Posterior vena cava (tissue), 2 donors: ENCODE measurements at regions not wholly inside any gene's neighbourhood (a gene's known extent, or its start where the extent isn't known, plus 50 kb on each side); places are given as distances from the start of the nearest gene placed in this dataset.

ENCODE experiments used
- DNase-seq: peaks from one replicate; pipeline ENCODE4 v3.0.0-alpha.2; 2020; ENCODE audit warnings: low spot score
- intact Hi-C, 2 donors: fragments of 100-400 bp; cut with DNase I; formaldehyde crosslinking; loops; one replicate each; pipeline versions ENCODE4 v1.14.1 to v1.14.2; 2022 to 2023
- donor health status: DM: yes; HTN: yes; CAD: no.
- donor health status: DM: yes; HTN: yes; CAD: no.

GRCh38 chr11:134517621-134518293, 105.7 kb upstream of the B3GAT1 start:
- intact Hi-C loops: no loop called here
- peak; percentile 37 for DNase-seq

DNA sequence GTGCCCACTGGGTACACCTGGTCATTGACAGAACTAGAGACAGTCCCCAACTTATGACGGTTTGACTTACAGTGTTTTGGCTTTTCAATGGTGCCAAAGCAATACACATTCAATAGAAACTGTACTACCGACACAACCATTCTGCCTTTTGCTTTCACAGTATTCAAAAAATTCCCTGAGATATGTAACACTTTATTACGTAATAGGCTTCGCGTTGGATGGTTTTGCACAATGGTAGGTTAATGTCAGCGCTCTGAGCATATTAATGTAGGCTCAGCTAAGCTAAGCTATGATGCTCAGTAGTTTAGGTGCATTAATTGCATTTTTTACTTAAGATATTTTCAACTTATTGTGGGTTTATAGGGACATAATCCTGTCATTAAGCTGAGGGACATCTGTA, 105.1 kb upstream of the B3GAT1 start:
- intact Hi-C loops: no loop called here
- DNase-seq: no peak

- peak; percentile 56 for DNase-seq
- intact Hi-C loops: no loop called here
Observed at GRCh38 chr11:134516529-134516928, 104.5 kb upstream of the B3GAT1 start.

- intact Hi-C loops: no loop called here
- peak; percentile 66 for DNase-seq
Observed at GRCh38 chr11:134515081-134515960, 103.3 kb upstream of the B3GAT1 start.

DNA sequence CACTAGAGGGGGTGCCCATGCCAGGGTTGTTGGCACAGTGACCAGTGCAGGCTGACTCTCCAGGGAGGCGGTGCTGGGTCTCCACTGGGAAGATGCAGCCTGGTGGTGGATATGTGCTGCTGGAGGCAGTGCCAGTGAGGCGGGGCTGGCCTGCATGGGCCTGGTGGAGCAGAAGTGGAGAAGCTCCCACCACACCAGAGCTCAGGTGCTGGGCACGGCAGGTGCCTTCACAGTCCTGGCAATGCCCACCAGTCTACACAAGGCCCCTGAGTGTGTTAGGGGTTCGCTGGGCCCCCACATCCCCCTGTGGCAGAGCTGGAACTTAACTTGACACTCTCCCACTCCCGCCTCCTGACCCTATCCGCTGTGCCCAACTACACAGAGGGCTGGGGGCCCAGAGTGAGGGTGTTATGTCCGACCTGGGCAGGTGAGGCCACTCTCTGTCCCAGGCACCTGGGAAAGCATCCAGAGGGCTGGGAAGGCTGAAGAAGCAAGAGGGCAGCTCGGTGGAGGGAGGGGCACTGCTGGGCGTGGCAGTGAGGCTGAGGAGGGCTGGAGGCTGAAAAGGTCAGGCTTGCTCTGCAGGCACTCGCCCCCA, 102.4 kb upstream of the B3GAT1 start:
- intact Hi-C loops: no loop called here
- DNase-seq: peak; percentile 54

GRCh38 chr11:134513585-134514120, 101.6 kb upstream of the B3GAT1 start:
- DNase-seq: no peak
- intact Hi-C loops: no loop called here

GRCh38 chr11:134512571-134513538, 100.8 kb upstream of the B3GAT1 start:
- peak; percentile 74 for DNase-seq
- intact Hi-C loops: no loop called here

- DNase-seq: peak; percentile 72
- intact Hi-C loops: no loop called here
Observed at GRCh38 chr11:134512061-134512460, 100.0 kb upstream of the B3GAT1 start.

GRCh38 chr11:134511255-134511654, 99.2 kb upstream of the B3GAT1 start:
- intact Hi-C loops: no loop called here

DNA sequence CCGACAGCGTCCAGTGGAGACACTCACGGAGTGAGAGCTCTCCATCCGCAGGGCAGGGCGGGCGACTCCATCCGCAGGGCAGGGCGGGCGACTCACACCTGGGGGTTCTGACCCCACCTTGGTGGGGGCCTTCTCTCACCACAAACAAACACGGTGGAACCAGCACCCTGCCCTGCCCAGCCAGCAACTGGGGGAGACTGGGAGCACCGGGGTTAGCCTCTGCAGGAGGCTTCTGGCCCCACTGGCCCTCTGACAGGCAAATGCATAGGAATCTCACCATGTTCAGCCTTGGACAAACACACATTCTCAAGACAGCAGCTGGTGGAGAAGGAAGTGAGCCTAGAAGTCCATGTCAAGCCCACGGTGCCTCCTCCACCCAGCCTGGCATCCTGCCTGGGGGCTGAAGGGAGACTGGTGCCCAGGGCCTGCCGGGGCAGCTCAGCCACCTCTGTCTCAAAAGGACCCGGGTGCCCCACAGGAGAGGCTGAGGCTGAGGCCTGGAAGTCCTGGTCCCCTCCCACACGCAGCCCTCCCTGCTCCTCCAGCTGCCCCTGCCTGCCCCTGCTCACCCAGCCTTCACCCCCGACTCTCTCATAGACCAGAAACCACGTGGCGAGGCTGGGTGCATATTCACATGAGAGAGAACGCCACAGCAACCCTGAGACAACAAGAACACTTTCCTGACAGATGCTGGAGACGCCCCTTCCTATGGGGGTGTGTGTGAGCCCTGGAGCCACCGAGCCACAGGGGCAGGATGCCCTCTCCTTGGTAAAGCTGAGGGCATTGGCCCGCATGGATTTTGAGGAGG, 98.4 kb upstream of the B3GAT1 start:
- DNase-seq: no peak
- intact Hi-C loops: no loop called here

More at GRCh38 chr11:134511255-134511654, 99.2 kb upstream of the B3GAT1 start:
- DNase-seq: no peak

DNA sequence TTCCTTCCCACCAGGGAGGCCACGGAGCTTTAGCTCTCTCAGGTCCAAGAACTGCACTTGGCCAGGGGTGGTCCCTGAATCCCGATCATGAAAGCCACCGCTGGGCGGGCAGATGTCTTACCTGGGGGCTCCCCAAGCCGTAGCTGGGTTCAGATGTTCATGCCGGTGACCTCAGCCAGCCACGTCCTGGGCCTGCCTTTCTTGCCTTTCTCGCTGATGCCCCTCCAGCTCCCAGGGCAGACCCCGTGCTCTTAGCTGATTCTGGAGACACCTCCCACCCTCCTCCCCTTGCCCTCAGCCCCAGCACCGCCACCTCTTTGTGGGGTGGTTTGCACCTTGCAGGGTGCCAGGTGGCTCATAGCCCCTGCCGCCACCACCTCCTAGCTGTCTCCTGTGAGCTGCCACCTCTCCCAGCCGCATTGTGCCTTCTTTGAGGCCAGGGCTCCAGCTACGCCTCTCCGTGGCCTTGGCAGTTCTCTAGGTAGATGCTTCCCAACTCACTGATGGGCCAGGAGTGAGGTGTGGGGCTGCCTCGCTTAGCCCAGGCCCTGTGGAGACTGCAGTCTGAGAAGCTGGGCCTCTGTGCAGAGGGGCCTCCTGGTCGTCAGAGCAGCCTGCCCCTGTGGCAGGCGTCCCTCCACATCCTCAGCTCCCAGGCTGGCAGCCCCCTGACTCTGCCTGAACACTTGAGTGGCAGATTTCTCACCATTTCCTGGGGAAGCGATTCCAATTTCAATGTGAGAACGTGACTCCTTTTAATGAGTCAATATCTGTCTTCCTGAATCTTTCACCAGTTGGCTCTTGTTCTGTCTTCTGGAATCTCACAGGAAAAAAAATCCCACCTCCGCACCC, 97.6 kb upstream of the B3GAT1 start:
- DNase-seq: peak; percentile 73
- intact Hi-C loops: no loop called here

- DNase-seq: no peak
- intact Hi-C loops: no loop called here
Observed at GRCh38 chr11:134508219-134508990, 96.4 kb upstream of the B3GAT1 start.

DNA sequence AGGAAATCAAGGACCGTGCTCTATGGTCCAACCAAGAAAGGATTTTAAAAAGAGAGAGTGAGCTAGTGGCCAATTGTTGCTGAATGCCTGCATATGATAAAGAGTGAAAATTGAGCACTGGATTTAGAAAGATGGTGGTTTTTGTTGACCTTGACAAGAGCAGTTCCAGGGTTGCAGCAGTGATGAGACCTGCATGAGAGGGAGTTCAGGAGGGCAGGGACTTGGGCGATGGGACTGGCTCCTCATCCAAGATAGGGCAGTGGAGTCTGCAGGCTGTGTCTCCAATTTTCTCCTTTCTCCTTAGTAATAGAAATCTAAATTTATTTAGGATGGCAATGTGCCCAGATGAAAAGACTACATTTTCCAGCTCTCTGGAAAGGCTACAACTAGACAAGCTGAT, 94.0 kb upstream of the B3GAT1 start:
- intact Hi-C loops: no loop called here
- DNase-seq: no peak

DNA sequence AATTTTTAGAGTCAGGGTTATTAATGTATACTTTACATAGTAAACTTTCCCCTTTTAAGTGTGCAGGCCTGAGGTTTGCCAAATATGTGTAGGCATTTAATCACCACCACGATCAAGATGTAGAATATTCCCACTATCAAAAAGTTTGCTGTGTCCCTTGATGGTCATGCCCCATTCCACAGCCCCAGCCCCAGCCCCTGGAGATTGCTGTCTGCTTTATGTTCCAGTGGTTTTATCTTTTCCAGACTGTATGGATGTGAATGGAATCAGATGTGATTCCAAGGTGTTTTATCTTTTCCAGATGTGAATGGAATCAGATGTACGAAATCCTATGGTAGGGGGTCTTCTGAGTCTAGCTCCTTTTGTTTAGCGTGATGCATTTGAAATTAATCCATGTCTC, 93.1 kb upstream of the B3GAT1 start:
- intact Hi-C loops: no loop called here
- DNase-seq: no peak

- intact Hi-C loops: no loop called here
- no peak for DNase-seq
Observed at GRCh38 chr11:134504146-134504905, 92.3 kb upstream of the B3GAT1 start.

DNA sequence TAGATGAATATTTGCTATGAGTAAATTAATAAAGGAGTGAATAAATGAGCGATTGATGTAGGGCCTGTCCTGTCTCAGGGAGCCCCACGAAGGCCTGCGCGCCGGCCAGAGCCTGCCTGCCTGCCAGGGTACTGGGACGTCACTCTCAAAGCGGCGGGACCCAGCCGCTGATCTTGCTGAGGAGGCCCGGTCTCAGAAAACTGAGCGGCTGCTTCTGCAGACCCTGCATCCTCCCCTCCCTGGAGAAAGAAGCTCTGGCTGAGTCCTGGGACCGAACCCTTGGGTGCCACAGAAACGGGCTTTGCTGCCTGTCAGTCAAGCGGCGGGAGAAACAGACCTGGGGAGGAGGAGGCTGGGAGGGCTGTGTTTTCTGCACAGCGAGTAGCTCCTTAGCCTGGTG, 91.6 kb upstream of the B3GAT1 start:
- intact Hi-C loops: no loop called here
- DNase-seq: no peak
